Aorta (tissue), 5 donors: ENCODE measurements at regions not wholly inside any gene's neighbourhood (a gene's known extent, or its start where the extent isn't known, plus 50 kb on each side); places are given as distances from the start of the nearest gene placed in this dataset.

Experiments
- ATAC-seq: fragments of 200-7000 bp; cut with Tn5 transposase; one replicate; pipeline ENCODE4 v1.9.1; 2022; ENCODE audit warnings: moderate library complexity; ENCODE audit not compliant: low FRiP score
- DNase-seq, 2 donors: peaks; one replicate each; pipeline ENCODE4 v3.0.0-alpha.2; 2020
- H3K27ac ChIP-seq, 2 donors: one replicate each; pipeline ENCODE4 v1.5.1; 2013; ENCODE audit warnings: low read length in 2 of 2, mild to moderate bottlenecking in 2 of 2, moderate library complexity in 2 of 2, control low read depth in 1 of 2, inconsistent platforms in 1 of 2, low read depth in 1 of 2
- H3K27me3 ChIP-seq, 2 donors: one replicate each; pipeline ENCODE4 v1.6.1; 2013; ENCODE audit warnings: control low read depth in 1 of 2, low read length in 1 of 2, mild to moderate bottlenecking in 1 of 2, moderate library complexity in 1 of 2; ENCODE audit not compliant: insufficient read depth in 2 of 2, control insufficient read depth in 1 of 2
- H3K36me3 ChIP-seq, 2 donors: one replicate each; pipeline ENCODE4 v1.6.1; 2013; ENCODE audit warnings: control low read depth in 1 of 2, low read length in 1 of 2, mild to moderate bottlenecking in 1 of 2; ENCODE audit not compliant: insufficient read depth in 2 of 2, control insufficient read depth in 1 of 2
- H3K4me1 ChIP-seq, 2 donors: one replicate each; pipeline ENCODE4 v1.6.1; 2013; ENCODE audit warnings: low read length in 2 of 2, control low read depth in 1 of 2, mild to moderate bottlenecking in 1 of 2, moderate library complexity in 1 of 2; ENCODE audit not compliant: insufficient read depth in 2 of 2, control insufficient read depth in 1 of 2
- H3K4me3 ChIP-seq, 2 donors: one replicate each; pipeline ENCODE4 v1.5.1; 2013; ENCODE audit warnings: low read length in 2 of 2, control low read depth in 1 of 2, mild to moderate bottlenecking in 1 of 2
- H3K9me3 ChIP-seq: one replicate; pipeline ENCODE4 v1.6.1; 2013; ENCODE audit warnings: mild to moderate bottlenecking, low read length; ENCODE audit not compliant: control insufficient read depth
- WGBS, 2 donors: extraction: QIAGEN DNeasy Blood & Tissue Kit; methylation state at CpG; one replicate each; pipeline ENCODE4 v1.1.7; 2013; 5-methylcytosine and 5-hydroxymethylcytosine counted together
- intact Hi-C, 2 donors: fragments of 100-400 bp; cut with DNase I; formaldehyde crosslinking; loops; one replicate each; pipeline versions ENCODE4 v1.14.2 to v1.15.0; 2022
- donor health status: healthy with polysubstance abuse.
- donor health status: Bipolar disorder and iron deficiency.
- donor health status: DM: no; HTN: no; CAD: no.
- donor health status: DM: no; HTN: no; CAD: no.
- donor health status: DM: yes; HTN: yes; CAD: no.

GRCh38 chr5:169350759-169351240, 49.9 kb upstream of the SLIT3 start:
- no peaks in the 10 kb centered on the region for H3K9me3 ChIP-seq
- H3K4me3 ChIP-seq: no peak overlapping the region
- peak; percentile 74 to 84 for DNase-seq
- peak; percentile 87 for ATAC-seq
- no peaks in the 10 kb centered on the region for H3K27me3 ChIP-seq
- 2 to 5% methylated on average over 7 of the region's 7 CpGs for WGBS, 2 donors
- H3K36me3 ChIP-seq: no peaks in the 10 kb centered on the region
- H3K4me1 ChIP-seq: peaks cover 0 to 4% of the 10 kb centered on the region in 2 donors
- H3K27ac ChIP-seq: no peak overlapping the region
- intact Hi-C loops: no loop called here
